Left hindlimb (tissue), 1 donor: ENCODE measurements at regions not wholly inside any gene's neighbourhood (a gene's known extent, or its start where the extent isn't known, plus 50 kb on each side); places are given as distances from the start of the nearest gene placed in this dataset.

Source experiments
- DNase-seq: peaks from one replicate; pipeline ENCODE4 v3.0.0-alpha.2; 2018

- DNase-seq, result no peak
Observed at GRCh38 chr2:160925956-160926355, 234.3 kb upstream of the TANK start.

- DNase-seq, result no peak
Observed at GRCh38 chr2:160927324-160927723, 232.9 kb upstream of the TANK start.

- DNase-seq, result no peak
Observed at GRCh38 chr2:160928854-160929301, 231.3 kb upstream of the TANK start.

- DNase-seq, result no peak
Observed at GRCh38 chr2:160931531-160931930, 228.7 kb upstream of the TANK start.

- no peak for DNase-seq
Observed at GRCh38 chr2:160932960-160933359, 227.3 kb upstream of the TANK start.

GRCh38 chr2:160934263-160934662 is 226.0 kb upstream of the TANK start:
- DNase-seq, result no peak

GRCh38 chr2:160934991-160935390 is 225.2 kb upstream of the TANK start:
- DNase-seq, result no peak

GRCh38 chr2:160936044-160936806 is 224.0 kb upstream of the TANK start:
- DNase-seq, result no peak

GRCh38 chr2:160940271-160940670 is 220.0 kb upstream of the TANK start:
- DNase-seq, result no peak

- no peak for DNase-seq
Observed at GRCh38 chr2:160940699-160941098, 219.5 kb upstream of the TANK start.

- no peak for DNase-seq
Observed at GRCh38 chr2:160941290-160941846, 218.9 kb upstream of the TANK start.

- DNase-seq, result no peak
Observed at GRCh38 chr2:160942476-160943142, 217.6 kb upstream of the TANK start.

GRCh38 chr2:160943414-160943813 is 216.8 kb upstream of the TANK start:
- DNase-seq, result no peak

GRCh38 chr2:160952464-160953254 is 207.6 kb upstream of the TANK start:
- peak; percentile 52 for DNase-seq

- DNase-seq, result no peak
Observed at GRCh38 chr2:160955578-160955977, 204.7 kb upstream of the TANK start.

GRCh38 chr2:160956243-160956802 is 203.9 kb upstream of the TANK start:
- no peak for DNase-seq

GRCh38 chr2:160963957-160964356 is 196.3 kb upstream of the TANK start:
- DNase-seq, result no peak

- DNase-seq, result no peak
Observed at GRCh38 chr2:160967523-160967922, 192.7 kb upstream of the TANK start.

- DNase-seq, result no peak
Observed at GRCh38 chr2:160968183-160968582, 192.0 kb upstream of the TANK start.

GRCh38 chr2:160970052-160970965 is 189.9 kb upstream of the TANK start:
- DNase-seq, result peak; percentile 59

GRCh38 chr2:160973991-160974390 is 186.2 kb upstream of the TANK start:
- no peak for DNase-seq

GRCh38 chr2:160974803-160975202 is 185.4 kb upstream of the TANK start:
- DNase-seq, result no peak
